WTC11 (cell line): ENCODE measurements at regions not wholly inside any gene's neighbourhood (a gene's known extent, or its start where the extent isn't known, plus 50 kb on each side); places are given as distances from the start of the nearest gene placed in this dataset.

Experiments used
- ATF3 ChIP-seq: sonication (generic); formaldehyde crosslinking; conservative IDR thresholded peaks from 2 replicates; pipeline ENCODE4 v1.8.1; 2022; ENCODE audit warnings: mild to moderate bottlenecking, missing genetic modification reagents
- CBFB ChIP-seq: sonication (generic); formaldehyde crosslinking; IDR thresholded peaks from 2 replicates; pipeline ENCODE4 v1.8.1; 2022; ENCODE audit warnings: mild to moderate bottlenecking, low read depth, missing genetic modification reagents
- NFYB ChIP-seq: sonication (generic); formaldehyde crosslinking; conservative IDR thresholded peaks from 2 replicates; pipeline ENCODE4 v1.8.0; 2022; ENCODE audit warnings: low read depth, missing genetic modification reagents
- TCF7 ChIP-seq: sonication (generic); formaldehyde crosslinking; IDR thresholded peaks from 2 replicates; pipeline ENCODE4 v1.8.0; 2022; ENCODE audit warnings: mild to moderate bottlenecking, low read depth, missing genetic modification reagents, moderate library complexity
- TEAD1 ChIP-seq: sonication (generic); formaldehyde crosslinking; IDR thresholded peaks from 2 replicates; pipeline ENCODE4 v1.8.0; 2022; ENCODE audit warnings: mild to moderate bottlenecking, missing genetic modification reagents
- ZBTB21 ChIP-seq: sonication (generic); formaldehyde crosslinking; IDR thresholded peaks from 2 replicates; pipeline ENCODE4 v1.8.1; 2023; ENCODE audit warnings: mild to moderate bottlenecking, missing genetic modification reagents, borderline replicate concordance
- ZNF512 ChIP-seq: sonication (generic); formaldehyde crosslinking; IDR thresholded peaks from 2 replicates; pipeline ENCODE4 v1.8.1; 2022; ENCODE audit warnings: missing genetic modification reagents, borderline replicate concordance
- TF ChIP-seq, protein P1 (sequence below): fragments of 200-600 bp; IDR thresholded peaks from 2 replicates; pipeline ENCODE4 v1.8.0; 2022; ENCODE audit warnings: antibody characterized with exemption

GRCh38 chr3:117097351-117097750 lies 387.8 kb downstream of the TUSC7 start:
- TF ChIP-seq TEAD1 (CRISPR knock-in tag), result no peak
- no peak for TF ChIP-seq TCF7
- TF ChIP-seq, protein P1, sequence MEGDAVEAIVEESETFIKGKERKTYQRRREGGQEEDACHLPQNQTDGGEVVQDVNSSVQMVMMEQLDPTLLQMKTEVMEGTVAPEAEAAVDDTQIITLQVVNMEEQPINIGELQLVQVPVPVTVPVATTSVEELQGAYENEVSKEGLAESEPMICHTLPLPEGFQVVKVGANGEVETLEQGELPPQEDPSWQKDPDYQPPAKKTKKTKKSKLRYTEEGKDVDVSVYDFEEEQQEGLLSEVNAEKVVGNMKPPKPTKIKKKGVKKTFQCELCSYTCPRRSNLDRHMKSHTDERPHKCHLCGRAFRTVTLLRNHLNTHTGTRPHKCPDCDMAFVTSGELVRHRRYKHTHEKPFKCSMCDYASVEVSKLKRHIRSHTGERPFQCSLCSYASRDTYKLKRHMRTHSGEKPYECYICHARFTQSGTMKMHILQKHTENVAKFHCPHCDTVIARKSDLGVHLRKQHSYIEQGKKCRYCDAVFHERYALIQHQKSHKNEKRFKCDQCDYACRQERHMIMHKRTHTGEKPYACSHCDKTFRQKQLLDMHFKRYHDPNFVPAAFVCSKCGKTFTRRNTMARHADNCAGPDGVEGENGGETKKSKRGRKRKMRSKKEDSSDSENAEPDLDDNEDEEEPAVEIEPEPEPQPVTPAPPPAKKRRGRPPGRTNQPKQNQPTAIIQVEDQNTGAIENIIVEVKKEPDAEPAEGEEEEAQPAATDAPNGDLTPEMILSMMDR, result no peak
- TF ChIP-seq ATF3 (CRISPR knock-in tag), result no peak
- TF ChIP-seq ZNF512, result no peak
- no peak for TF ChIP-seq ZBTB21 (CRISPR knock-in tag)
- TF ChIP-seq NFYB, result no peak
- no peak for TF ChIP-seq CBFB (CRISPR knock-in tag)
